ENCODE measurements at regions not wholly inside any gene's neighbourhood (a gene's known extent, or its start where the extent isn't known, plus 50 kb on each side); places are given as distances from the start of the nearest gene placed in this dataset.

DNA sequence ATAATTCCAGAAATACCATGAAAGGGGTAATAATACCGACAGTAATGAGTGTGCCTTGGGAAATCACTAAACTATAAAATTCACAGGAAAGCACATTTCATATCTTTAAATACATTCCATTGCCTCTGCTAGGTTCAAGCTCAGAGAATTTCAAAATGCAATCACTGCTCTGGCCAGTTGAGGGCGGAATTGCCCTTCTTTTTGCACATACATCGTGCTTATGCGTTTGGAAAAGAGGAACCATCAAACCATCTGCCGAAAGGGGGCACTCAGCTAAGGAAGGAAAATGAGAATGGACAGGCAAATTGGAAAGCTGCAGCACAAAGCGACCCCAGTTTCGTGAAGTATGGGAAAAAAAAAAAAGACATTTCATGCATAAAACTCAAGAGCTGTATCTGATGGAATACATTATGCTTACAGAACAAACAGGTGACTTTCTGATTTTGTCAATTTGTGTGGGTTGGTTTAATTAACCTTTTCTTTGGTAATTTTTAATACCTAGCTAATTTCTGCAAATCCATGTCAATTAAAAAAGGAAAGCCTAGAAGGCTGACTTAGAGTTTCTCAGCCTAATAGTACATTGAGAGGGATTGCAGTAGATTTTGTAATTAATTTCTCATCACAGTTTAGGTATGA lies 61.4 kb downstream of the TUSC7 start (continued):
- TF ChIP-seq, protein P1, sequence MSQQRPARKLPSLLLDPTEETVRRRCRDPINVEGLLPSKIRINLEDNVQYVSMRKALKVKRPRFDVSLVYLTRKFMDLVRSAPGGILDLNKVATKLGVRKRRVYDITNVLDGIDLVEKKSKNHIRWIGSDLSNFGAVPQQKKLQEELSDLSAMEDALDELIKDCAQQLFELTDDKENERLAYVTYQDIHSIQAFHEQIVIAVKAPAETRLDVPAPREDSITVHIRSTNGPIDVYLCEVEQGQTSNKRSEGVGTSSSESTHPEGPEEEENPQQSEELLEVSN (IDR thresholded peaks at IDR 0.05), result no peak
- TF ChIP-seq SIN3A (conservative IDR thresholded peaks at IDR 0.05 in 1 of 2, IDR thresholded peaks at IDR 0.05 in 1 of 2; ENCODE audit: low read depth in 1 of 2, low read length in 2 of 2) (no peak), KDM1A (IDR thresholded peaks at IDR 0.05; ENCODE audit: borderline replicate concordance, low read length) (no peak), CHD1 (IDR thresholded peaks at IDR 0.05; ENCODE audit: low read depth, low read length) (no peak), TAF7 (optimal IDR thresholded peaks at IDR 0.05; ENCODE audit: borderline replicate concordance, low read depth, low read length) (peak; percentile 41), YY1 (IDR thresholded peaks at IDR 0.05; ENCODE audit: low read depth, low read length) (peak; percentile 60; the same call in 1 of the 2 replicates)
- TF ChIP-seq, protein P2, sequence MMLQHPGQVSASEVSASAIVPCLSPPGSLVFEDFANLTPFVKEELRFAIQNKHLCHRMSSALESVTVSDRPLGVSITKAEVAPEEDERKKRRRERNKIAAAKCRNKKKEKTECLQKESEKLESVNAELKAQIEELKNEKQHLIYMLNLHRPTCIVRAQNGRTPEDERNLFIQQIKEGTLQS (IDR thresholded peaks at IDR 0.05; ENCODE audit: insufficient read depth, low read depth, low read length), result no peak
